ENCODE measurements at regions not wholly inside any gene's neighbourhood (a gene's known extent, or its start where the extent isn't known, plus 50 kb on each side); places are given as distances from the start of the nearest gene placed in this dataset.

DNA sequence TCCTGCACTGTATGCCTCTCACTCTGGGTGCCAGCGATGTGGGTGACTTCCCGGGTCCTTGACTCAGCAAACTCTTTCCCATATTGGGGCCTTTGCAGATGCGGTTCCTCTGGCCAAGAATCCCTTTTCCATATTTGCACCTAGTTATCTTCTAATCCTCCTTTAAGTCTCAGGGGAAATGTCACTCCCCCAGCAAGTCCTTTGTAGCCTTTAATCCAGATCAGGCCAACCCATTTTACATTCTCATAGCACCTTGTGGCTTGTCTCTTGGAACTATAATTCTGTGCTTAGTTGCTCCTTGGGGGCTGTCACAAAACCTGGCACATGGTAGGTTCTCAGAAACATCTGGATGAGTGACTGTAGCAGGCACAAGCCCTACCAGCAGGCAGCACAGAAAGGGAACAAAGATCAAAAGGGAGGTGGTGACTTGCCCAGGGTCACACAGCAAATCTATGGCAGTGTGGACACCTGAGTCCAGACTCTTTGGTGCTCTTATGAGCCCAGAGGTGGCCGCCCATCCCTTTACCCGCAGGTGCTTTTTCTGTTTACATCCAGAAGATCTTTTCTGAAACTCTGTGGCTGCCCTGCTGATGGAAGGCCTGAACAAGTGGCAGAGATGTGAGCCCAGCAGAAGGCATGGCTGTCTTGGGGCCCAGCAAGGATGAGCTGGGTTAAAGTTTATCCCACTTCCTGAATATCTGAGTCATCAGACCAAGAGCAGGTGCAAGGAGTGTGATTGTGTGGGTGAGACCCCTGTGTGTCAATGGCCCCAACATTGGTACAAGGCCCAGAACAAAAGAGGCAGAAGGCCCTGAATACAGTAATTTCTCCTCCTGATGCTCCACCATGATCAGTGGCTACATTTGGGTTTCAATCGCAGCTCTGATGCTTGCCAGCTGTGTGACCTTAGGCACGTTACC, 78.6 kb upstream of the GRK3 start:
- TF ChIP-seq EZH2 (IDR thresholded peaks at IDR 0.05) (no peak), POLR2AphosphoS5 (IDR thresholded peaks at IDR 0.05; ENCODE audit: borderline replicate concordance, low read depth, low read length) (no peak), FOXP2 (optimal IDR thresholded peaks at IDR 0.05; ENCODE audit: control extremely low read depth, extremely low read length, insufficient read depth) (no peak)
